HepG2 (cell line): ENCODE measurements at regions not wholly inside any gene's neighbourhood (a gene's known extent, or its start where the extent isn't known, plus 50 kb on each side); places are given as distances from the start of the nearest gene placed in this dataset.

Experiments used
- ARID3A ChIP-seq: IDR thresholded peaks from 2 replicates; pipeline ENCODE4 v1.6.1; 2012; ENCODE audit warnings: low read depth, low read length, improper control_type of control experiment
- ATF2 ChIP-seq: sonication (generic); formaldehyde crosslinking; IDR thresholded peaks from 2 replicates; pipeline ENCODE4 v1.4.0; 2020; ENCODE audit warnings: missing genetic modification reagents
- CC2D1A ChIP-seq: sonication (generic); formaldehyde crosslinking; IDR thresholded peaks from 2 replicates; pipeline ENCODE4 v1.8.1; 2023; ENCODE audit warnings: mild to moderate bottlenecking, missing genetic modification reagents
- CCDC6 ChIP-seq: sonication (generic); formaldehyde crosslinking; IDR thresholded peaks from 2 replicates; pipeline ENCODE4 v1.8.1; 2022; ENCODE audit warnings: mild to moderate bottlenecking, missing genetic modification reagents, moderate library complexity
- EEA1 ChIP-seq: sonication (generic); formaldehyde crosslinking; IDR thresholded peaks from 2 replicates; pipeline ENCODE4 v1.5.1; 2020; ENCODE audit warnings: mild to moderate bottlenecking, missing genetic modification reagents, borderline replicate concordance
- HNF4G ChIP-seq, 2 experiments: sonication (generic) in 1 of 2; formaldehyde crosslinking in 1 of 2; IDR thresholded peaks; 2 replicates each; pipeline versions ENCODE4 v1.4.0 to v1.6.1; 2011 to 2020; ENCODE audit warnings: borderline replicate concordance in 2 of 2, low read depth in 2 of 2, mild to moderate bottlenecking in 2 of 2, low read length in 1 of 2, missing genetic modification reagents in 1 of 2, moderate library complexity in 1 of 2
- MEIS2 ChIP-seq: sonication (generic); formaldehyde crosslinking; IDR thresholded peaks from 2 replicates; pipeline ENCODE4 v1.9.0; 2021; ENCODE audit warnings: mild to moderate bottlenecking, missing genetic modification reagents
- NFYC ChIP-seq: IDR thresholded peaks from 2 replicates; pipeline ENCODE4 v1.6.1; 2016; ENCODE audit warnings: missing genetic modification reagents, missing compliant biosample characterization
- POLR2AphosphoS5 ChIP-seq: IDR thresholded peaks from 2 replicates; pipeline ENCODE4 v1.6.1; 2012; ENCODE audit warnings: low read depth, low read length
- RNF219 ChIP-seq: sonication (generic); formaldehyde crosslinking; IDR thresholded peaks from 2 replicates; pipeline ENCODE4 v1.5.0; 2020; ENCODE audit warnings: mild to moderate bottlenecking, missing genetic modification reagents
- ZNF350 ChIP-seq: sonication (generic); formaldehyde crosslinking; IDR thresholded peaks from 2 replicates; pipeline ENCODE4 v1.4.0; 2020; ENCODE audit warnings: mild to moderate bottlenecking, low read depth, missing genetic modification reagents, borderline replicate concordance
- ZNF597 ChIP-seq: sonication (generic); formaldehyde crosslinking; IDR thresholded peaks from 2 replicates; pipeline ENCODE4 v1.5.0; 2020; ENCODE audit warnings: missing genetic modification reagents
- TF ChIP-seq, protein P1 (sequence below): sonication (generic); formaldehyde crosslinking; IDR thresholded peaks from 2 replicates; pipeline ENCODE4 v1.5.0; 2020; ENCODE audit warnings: mild to moderate bottlenecking, missing genetic modification reagents, moderate library complexity

- TF ChIP-seq RNF219 (no peak), CCDC6 (no peak), POLR2AphosphoS5 (no peak), EEA1 (no peak), ZNF350 (CRISPR knock-in tag) (no peak), MEIS2 (no peak), HNF4G (IDR thresholded peaks at IDR 0.05; ENCODE audit: borderline replicate concordance, low read depth, low read length) (no peak), HNF4G (CRISPR knock-in tag; IDR thresholded peaks at IDR 0.05; ENCODE audit: borderline replicate concordance, low read depth) (no peak), ARID3A (no peak), ATF2 (CRISPR knock-in tag) (no peak), NFYC (CRISPR knock-in tag) (no peak), ZNF597 (no peak), CC2D1A (CRISPR knock-in tag) (no peak)
- TF ChIP-seq, protein P1, sequence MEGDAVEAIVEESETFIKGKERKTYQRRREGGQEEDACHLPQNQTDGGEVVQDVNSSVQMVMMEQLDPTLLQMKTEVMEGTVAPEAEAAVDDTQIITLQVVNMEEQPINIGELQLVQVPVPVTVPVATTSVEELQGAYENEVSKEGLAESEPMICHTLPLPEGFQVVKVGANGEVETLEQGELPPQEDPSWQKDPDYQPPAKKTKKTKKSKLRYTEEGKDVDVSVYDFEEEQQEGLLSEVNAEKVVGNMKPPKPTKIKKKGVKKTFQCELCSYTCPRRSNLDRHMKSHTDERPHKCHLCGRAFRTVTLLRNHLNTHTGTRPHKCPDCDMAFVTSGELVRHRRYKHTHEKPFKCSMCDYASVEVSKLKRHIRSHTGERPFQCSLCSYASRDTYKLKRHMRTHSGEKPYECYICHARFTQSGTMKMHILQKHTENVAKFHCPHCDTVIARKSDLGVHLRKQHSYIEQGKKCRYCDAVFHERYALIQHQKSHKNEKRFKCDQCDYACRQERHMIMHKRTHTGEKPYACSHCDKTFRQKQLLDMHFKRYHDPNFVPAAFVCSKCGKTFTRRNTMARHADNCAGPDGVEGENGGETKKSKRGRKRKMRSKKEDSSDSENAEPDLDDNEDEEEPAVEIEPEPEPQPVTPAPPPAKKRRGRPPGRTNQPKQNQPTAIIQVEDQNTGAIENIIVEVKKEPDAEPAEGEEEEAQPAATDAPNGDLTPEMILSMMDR (CRISPR knock-in tag) = no peak
Observed at GRCh38 chr2:184192649-184193048, 405.7 kb upstream of the ZNF804A start.
